Kidney (tissue), 13 donors: ENCODE measurements at regions not wholly inside any gene's neighbourhood (a gene's known extent, or its start where the extent isn't known, plus 50 kb on each side); places are given as distances from the start of the nearest gene placed in this dataset.

Experiments used
- DNase-seq, 5 donors: peaks; one replicate each; pipeline ENCODE4 v3.0.0-alpha.2; 2013 to 2020
- FAIRE-seq: peaks from 2 replicates; lab custom pipeline; 2012; peaks lifted over from hg19 to GRCh38; lab: Jason Lieb, UNC
- H3K27ac ChIP-seq, 2 donors: one replicate each; pipeline ENCODE4 v1.7.0; 2013; ENCODE audit warnings: low read depth in 2 of 2, low read length in 2 of 2, inconsistent platforms in 1 of 2
- H3K27me3 ChIP-seq: one replicate; pipeline ENCODE4 v1.7.1; 2013; ENCODE audit warnings: low read length, inconsistent platforms; ENCODE audit not compliant: control insufficient read depth, insufficient read depth
- H3K36me3 ChIP-seq, 3 donors: one replicate each; pipeline versions ENCODE4 v1.7.0 to v1.7.1; 2013; ENCODE audit warnings: low read length in 3 of 3, control low read depth in 1 of 3, inconsistent platforms in 1 of 3; ENCODE audit not compliant: insufficient read depth in 3 of 3, control insufficient read depth in 2 of 3
- H3K4me1 ChIP-seq, 3 donors: one replicate each; pipeline versions ENCODE4 v1.7.0 to v1.7.1; 2013; ENCODE audit warnings: low read length in 3 of 3, inconsistent platforms in 1 of 3, low read depth in 1 of 3; ENCODE audit not compliant: control insufficient read depth in 2 of 3, insufficient read depth in 2 of 3
- H3K4me3 ChIP-seq, 3 donors: one replicate each; pipeline versions ENCODE4 v1.7.0 to v1.8.1; 2013; ENCODE audit warnings: low read length in 3 of 3, control low read depth in 1 of 3, inconsistent platforms in 1 of 3
- H3K9ac ChIP-seq, 3 donors: one replicate each; pipeline versions ENCODE4 v1.7.0 to v1.7.1; 2013; ENCODE audit warnings: low read length in 3 of 3, control low read depth in 1 of 3, inconsistent platforms in 1 of 3
- H3K9me3 ChIP-seq, 3 donors: one replicate each; pipeline versions ENCODE4 v1.7.0 to v1.7.1; 2013; ENCODE audit warnings: low read length in 3 of 3, control low read depth in 1 of 3, inconsistent platforms in 1 of 3; ENCODE audit not compliant: control insufficient read depth in 2 of 3, insufficient read depth in 1 of 3
- CTCF ChIP-seq: IDR thresholded peaks from 3 replicates; pipeline ENCODE4 v1.5.1; 2012; ENCODE audit warnings: mild to moderate bottlenecking, moderate library complexity, borderline replicate concordance; ENCODE audit not compliant: insufficient read depth; ENCODE audit errors: extremely low read depth
- intact Hi-C: fragments of 100-400 bp; cut with DNase I; formaldehyde crosslinking; loops from one replicate; pipeline ENCODE4 v1.11.1; 2022
- donor health status: control.
- donor health status: control.
- donor health status: control.
- donor health status: control.
- donor health status: control.
- donor health status: DM: yes; HTN: yes; CAD: no.
- donor health status: Normal renal cell carcinoma (clear cell type).

- Histone ChIP-seq H3K27me3 (no peaks in the 10 kb centered on the region), H3K4me1 (no peaks in the 10 kb centered on the region), H3K36me3 (no peaks in the 10 kb centered on the region), H3K9me3 (no peaks in the 10 kb centered on the region), H3K4me3 (no peak overlapping the region), H3K9ac (no peak overlapping the region), H3K27ac (no peak overlapping the region)
- no peak for TF ChIP-seq CTCF
- intact Hi-C loops: no loop called here
- FAIRE-seq (no peak), DNase-seq (no peak)
Measured at GRCh38 chr15:39209548-39210211, 371.2 kb upstream of the THBS1 start.

- TF ChIP-seq CTCF: no peak
- intact Hi-C loops: no loop called here
- H3K27ac ChIP-seq: no peak overlapping the region
- H3K36me3 ChIP-seq: no peaks in the 10 kb centered on the region
- no peak overlapping the region for H3K9ac ChIP-seq
- H3K27me3 ChIP-seq: no peaks in the 10 kb centered on the region
- H3K9me3 ChIP-seq: no peaks in the 10 kb centered on the region
- no peak for FAIRE-seq
- DNase-seq: no peak
- no peak overlapping the region for H3K4me3 ChIP-seq
- H3K4me1 ChIP-seq: no peaks in the 10 kb centered on the region
Measured at GRCh38 chr15:39211108-39211979, 369.5 kb upstream of the THBS1 start.

- Histone ChIP-seq H3K4me1 (no peaks in the 10 kb centered on the region), H3K9me3 (no peaks in the 10 kb centered on the region), H3K4me3 (no peak overlapping the region), H3K27me3 (no peaks in the 10 kb centered on the region), H3K27ac (no peak overlapping the region), H3K36me3 (no peaks in the 10 kb centered on the region), H3K9ac (no peak overlapping the region)
- peak in 4 of 5 donors; percentile 21 to 75 (median 35) for DNase-seq
- intact Hi-C loops: no loop called here
- no peak for TF ChIP-seq CTCF
- no peak for FAIRE-seq
Measured at GRCh38 chr15:39213385-39213840, 367.5 kb upstream of the THBS1 start.
